GM20000 (cell line): ENCODE measurements at regions not wholly inside any gene's neighbourhood (a gene's known extent, or its start where the extent isn't known, plus 50 kb on each side); places are given as distances from the start of the nearest gene placed in this dataset.

ENCODE experiments used
- DNase-seq: peaks from one replicate; pipeline ENCODE4 v3.0.0; 2012; ENCODE audit warnings: low spot score
- CTCF ChIP-seq: IDR thresholded peaks from 2 replicates; pipeline ENCODE4 v1.5.1; 2012; ENCODE audit warnings: mild to moderate bottlenecking, control low read depth; ENCODE audit errors: extremely low read depth, missing control alignments

- no peak for TF ChIP-seq CTCF
- DNase-seq = no peak
Observed at GRCh38 chr18:51807336-51807735, 532.7 kb upstream of the DCC start.

- DNase-seq = no peak
- TF ChIP-seq CTCF = no peak
Observed at GRCh38 chr18:51811883-51812282, 528.1 kb upstream of the DCC start.

GRCh38 chr18:51813740-51814139 lies 526.3 kb upstream of the DCC start:
- DNase-seq = no peak
- no peak for TF ChIP-seq CTCF

- DNase-seq = no peak
- no peak for TF ChIP-seq CTCF
Observed at GRCh38 chr18:51821610-51822009, 518.4 kb upstream of the DCC start.

GRCh38 chr18:51824746-51825145 lies 515.3 kb upstream of the DCC start:
- no peak for TF ChIP-seq CTCF
- no peak for DNase-seq

GRCh38 chr18:51833850-51834249 lies 506.1 kb upstream of the DCC start:
- TF ChIP-seq CTCF = no peak
- DNase-seq = no peak

- no peak for TF ChIP-seq CTCF
- DNase-seq = no peak
Observed at GRCh38 chr18:51848702-51849101, 491.3 kb upstream of the DCC start.
